ENCODE measurements at regions not wholly inside any gene's neighbourhood (a gene's known extent, or its start where the extent isn't known, plus 50 kb on each side); places are given as distances from the start of the nearest gene placed in this dataset.

DNA sequence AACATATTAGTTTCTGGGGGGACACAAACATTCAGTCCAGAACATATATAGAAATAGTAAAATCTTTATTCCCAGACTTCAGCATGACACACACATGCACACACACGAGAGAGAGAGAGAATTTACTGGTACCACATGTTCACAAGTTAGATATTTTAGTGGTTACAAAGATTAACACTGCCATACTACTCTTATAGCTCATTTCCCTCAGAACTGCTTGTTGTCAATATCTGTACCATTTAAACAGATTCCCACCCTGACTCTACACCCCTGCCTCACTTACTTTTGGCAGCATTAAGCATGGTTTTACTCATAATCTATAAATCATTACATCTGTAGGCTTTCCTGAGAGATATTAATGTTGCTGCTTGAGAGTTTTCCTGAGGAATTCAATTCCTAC lies 524.7 kb upstream of the HTR2A start:
- TF ChIP-seq CTCF (IDR thresholded peaks at IDR 0.05), result no peak
- no peak for TF ChIP-seq POLR2A (IDR thresholded peaks at IDR 0.05)

Measured in adrenal gland (tissue), 5 donors.